ENCODE measurements at regions not wholly inside any gene's neighbourhood (a gene's known extent, or its start where the extent isn't known, plus 50 kb on each side); places are given as distances from the start of the nearest gene placed in this dataset.

GRCh38 chr18:78448591-78448990 lies 531.0 kb upstream of the SALL3 start:
- Mint-ChIP-seq H3K27me3 (no peaks in the 10 kb centered on the region), H3K4me3 (ENCODE audit: low read depth) (no peak overlapping the region), H3K9me3 (ENCODE audit: low read depth) (no peaks in the 10 kb centered on the region), H3K27ac (no peak overlapping the region), H3K36me3 (ENCODE audit: insufficient read depth) (no peaks in the 10 kb centered on the region), H3K4me1 (ENCODE audit: low read depth) (no peaks in the 10 kb centered on the region)
- DNase-seq (ENCODE audit: low spot score, unreplicated experiment): no peak
- TF ChIP-seq CTCF (IDR thresholded peaks at IDR 0.05; ENCODE audit: unreplicated experiment): no peak

- Mint-ChIP-seq H3K4me1 (ENCODE audit: low read depth) (peaks cover 2% of the 10 kb centered on the region), H3K27ac (no peak overlapping the region), H3K9me3 (ENCODE audit: low read depth) (no peaks in the 10 kb centered on the region), H3K27me3 (no peaks in the 10 kb centered on the region), H3K4me3 (ENCODE audit: low read depth) (no peak overlapping the region), H3K36me3 (ENCODE audit: insufficient read depth) (no peaks in the 10 kb centered on the region)
- no peak for DNase-seq (ENCODE audit: low spot score, unreplicated experiment)
- no peak for TF ChIP-seq CTCF (IDR thresholded peaks at IDR 0.05; ENCODE audit: unreplicated experiment)
Measured at GRCh38 chr18:78454221-78454620, 525.4 kb upstream of the SALL3 start.

GRCh38 chr18:78455386-78455785 lies 524.2 kb upstream of the SALL3 start:
- DNase-seq (ENCODE audit: low spot score, unreplicated experiment): no peak
- Mint-ChIP-seq H3K36me3 (ENCODE audit: insufficient read depth) (no peaks in the 10 kb centered on the region), H3K27ac (no peak overlapping the region), H3K9me3 (ENCODE audit: low read depth) (no peaks in the 10 kb centered on the region), H3K4me3 (ENCODE audit: low read depth) (no peak overlapping the region), H3K27me3 (no peaks in the 10 kb centered on the region), H3K4me1 (ENCODE audit: low read depth) (peaks cover 2% of the 10 kb centered on the region)
- TF ChIP-seq CTCF (IDR thresholded peaks at IDR 0.05; ENCODE audit: unreplicated experiment): no peak

- TF ChIP-seq CTCF (IDR thresholded peaks at IDR 0.05; ENCODE audit: unreplicated experiment): no peak
- Mint-ChIP-seq H3K4me1 (ENCODE audit: low read depth) (peaks cover 2% of the 10 kb centered on the region), H3K36me3 (ENCODE audit: insufficient read depth) (no peaks in the 10 kb centered on the region), H3K9me3 (ENCODE audit: low read depth) (no peaks in the 10 kb centered on the region), H3K27ac (no peak overlapping the region), H3K4me3 (ENCODE audit: low read depth) (no peak overlapping the region), H3K27me3 (peaks cover 2% of the 10 kb centered on the region)
- DNase-seq (ENCODE audit: low spot score, unreplicated experiment): no peak
Measured at GRCh38 chr18:78457011-78457410, 522.6 kb upstream of the SALL3 start.

GRCh38 chr18:78457731-78458130 lies 521.9 kb upstream of the SALL3 start:
- peaks cover 2% of the 10 kb centered on the region for H3K27me3 Mint-ChIP-seq
- no peak overlapping the region for H3K4me3 Mint-ChIP-seq (ENCODE audit: low read depth)
- H3K36me3 Mint-ChIP-seq (ENCODE audit: insufficient read depth): no peaks in the 10 kb centered on the region
- peaks cover 4% of the 10 kb centered on the region for H3K9me3 Mint-ChIP-seq (ENCODE audit: low read depth)
- H3K27ac Mint-ChIP-seq: no peak overlapping the region
- peaks cover 2% of the 10 kb centered on the region for H3K4me1 Mint-ChIP-seq (ENCODE audit: low read depth)
- no peak for DNase-seq (ENCODE audit: low spot score, unreplicated experiment)
- TF ChIP-seq CTCF (IDR thresholded peaks at IDR 0.05; ENCODE audit: unreplicated experiment): no peak
